H1 (cell line): ENCODE measurements at regions not wholly inside any gene's neighbourhood (a gene's known extent, or its start where the extent isn't known, plus 50 kb on each side); places are given as distances from the start of the nearest gene placed in this dataset.

ENCODE experiments used
- EGR1 ChIP-seq: IDR thresholded peaks from 2 replicates; pipeline ENCODE4 v1.6.1; 2011; ENCODE audit warnings: low read depth, low read length, borderline replicate concordance
- EP300 ChIP-seq, 2 experiments: IDR thresholded peaks; 1 replicate in 1 of 2; 2 replicates in 1 of 2; pipeline ENCODE4 v1.6.1; 2011 to 2012; ENCODE audit warnings: low read depth in 2 of 2, low read length in 2 of 2, mild to moderate bottlenecking in 2 of 2, borderline replicate concordance in 1 of 2, inconsistent platforms in 1 of 2, moderate library complexity in 1 of 2
- EZH2 ChIP-seq: fragments of 200-600 bp; sonication (generic); IDR thresholded peaks from 2 replicates; pipeline ENCODE4 v1.7.1; 2012; ENCODE audit warnings: low read depth, mild to moderate bottlenecking, moderate library complexity, low read length, inconsistent platforms; ENCODE audit not compliant: severe bottlenecking
- FOSL1 ChIP-seq: IDR thresholded peaks from 2 replicates; pipeline ENCODE4 v1.6.1; 2011; ENCODE audit warnings: mild to moderate bottlenecking, low read depth, low read length, moderate library complexity; ENCODE audit not compliant: insufficient read depth
- GTF2F1 ChIP-seq: IDR thresholded peaks from 2 replicates; pipeline ENCODE4 v1.6.1; 2012; ENCODE audit warnings: low read depth, low read length, improper control_type of control experiment, borderline replicate concordance
- JUN ChIP-seq: IDR thresholded peaks from 2 replicates; pipeline ENCODE4 v1.6.1; 2011; ENCODE audit warnings: low read depth, mild to moderate bottlenecking, improper control_type of control experiment, low read length
- POLR2A ChIP-seq, 2 experiments: IDR thresholded peaks; 1 replicate in 1 of 2; 2 replicates in 1 of 2; pipeline ENCODE4 v1.6.1; 2011; ENCODE audit warnings: low read depth in 2 of 2, low read length in 2 of 2, mild to moderate bottlenecking in 2 of 2; ENCODE audit errors: control extremely low read depth in 1 of 2
- SIN3A ChIP-seq, 2 experiments: IDR thresholded peaks in 1 of 2; conservative IDR thresholded peaks in 1 of 2; 2 replicates each; pipeline ENCODE4 v1.6.1; 2011 to 2012; ENCODE audit warnings: low read length in 2 of 2, improper control_type of control experiment in 1 of 2, low read depth in 1 of 2, mild to moderate bottlenecking in 1 of 2
- YY1 ChIP-seq: IDR thresholded peaks from 2 replicates; pipeline ENCODE4 v1.6.1; 2011; ENCODE audit warnings: low read depth, mild to moderate bottlenecking, low read length
- TF ChIP-seq, protein P1 (sequence below): IDR thresholded peaks from 2 replicates; pipeline ENCODE4 v1.6.1; 2011; ENCODE audit warnings: low read depth, mild to moderate bottlenecking, low read length; ENCODE audit not compliant: insufficient read depth
- TF ChIP-seq, protein P2 (sequence below), 3 experiments: IDR thresholded peaks; 1 replicate in 2 of 3; 2 replicates in 1 of 3; pipeline versions ENCODE4 v1.5.1 to v1.6.1; 2011; ENCODE audit warnings: low read length in 3 of 3, mild to moderate bottlenecking in 3 of 3, inconsistent platforms in 2 of 3, low read depth in 1 of 3, moderate library complexity in 1 of 3; ENCODE audit not compliant: insufficient read depth in 1 of 3; ENCODE audit errors: control extremely low read depth in 1 of 3

DNA sequence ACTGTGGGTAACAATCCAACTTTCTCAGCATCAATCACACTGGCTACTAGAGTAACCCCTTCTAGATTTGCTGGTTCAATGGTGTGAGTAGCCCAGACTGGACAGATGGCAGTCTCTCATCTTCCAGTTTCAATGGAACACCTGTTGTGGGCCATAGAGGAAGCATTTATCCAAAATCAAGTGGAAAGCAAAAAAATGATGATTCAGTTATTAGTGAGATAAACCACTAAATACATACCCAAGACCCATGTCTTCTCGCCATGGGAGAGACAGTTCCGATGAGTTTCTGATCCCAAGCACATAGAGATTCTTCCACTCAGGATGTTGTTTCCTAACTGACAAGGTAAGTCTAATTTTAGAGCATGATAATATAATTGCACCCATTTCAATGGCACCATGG lies 194.0 kb downstream of the IRS1 start:
- TF ChIP-seq, protein P1, sequence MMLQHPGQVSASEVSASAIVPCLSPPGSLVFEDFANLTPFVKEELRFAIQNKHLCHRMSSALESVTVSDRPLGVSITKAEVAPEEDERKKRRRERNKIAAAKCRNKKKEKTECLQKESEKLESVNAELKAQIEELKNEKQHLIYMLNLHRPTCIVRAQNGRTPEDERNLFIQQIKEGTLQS: no peak
- TF ChIP-seq, protein P2, sequence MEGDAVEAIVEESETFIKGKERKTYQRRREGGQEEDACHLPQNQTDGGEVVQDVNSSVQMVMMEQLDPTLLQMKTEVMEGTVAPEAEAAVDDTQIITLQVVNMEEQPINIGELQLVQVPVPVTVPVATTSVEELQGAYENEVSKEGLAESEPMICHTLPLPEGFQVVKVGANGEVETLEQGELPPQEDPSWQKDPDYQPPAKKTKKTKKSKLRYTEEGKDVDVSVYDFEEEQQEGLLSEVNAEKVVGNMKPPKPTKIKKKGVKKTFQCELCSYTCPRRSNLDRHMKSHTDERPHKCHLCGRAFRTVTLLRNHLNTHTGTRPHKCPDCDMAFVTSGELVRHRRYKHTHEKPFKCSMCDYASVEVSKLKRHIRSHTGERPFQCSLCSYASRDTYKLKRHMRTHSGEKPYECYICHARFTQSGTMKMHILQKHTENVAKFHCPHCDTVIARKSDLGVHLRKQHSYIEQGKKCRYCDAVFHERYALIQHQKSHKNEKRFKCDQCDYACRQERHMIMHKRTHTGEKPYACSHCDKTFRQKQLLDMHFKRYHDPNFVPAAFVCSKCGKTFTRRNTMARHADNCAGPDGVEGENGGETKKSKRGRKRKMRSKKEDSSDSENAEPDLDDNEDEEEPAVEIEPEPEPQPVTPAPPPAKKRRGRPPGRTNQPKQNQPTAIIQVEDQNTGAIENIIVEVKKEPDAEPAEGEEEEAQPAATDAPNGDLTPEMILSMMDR (IDR thresholded peaks at IDR 0.05; ENCODE audit: control extremely low read depth in 1 of 3, insufficient read depth in 1 of 3, low read depth in 1 of 3, low read length in 3 of 3): no peak
- no peak for TF ChIP-seq EZH2
- TF ChIP-seq EGR1: no peak
- no peak for TF ChIP-seq YY1
- no peak for TF ChIP-seq POLR2A (IDR thresholded peaks at IDR 0.05; ENCODE audit: control extremely low read depth in 1 of 2, low read depth in 2 of 2, low read length in 2 of 2)
- no peak for TF ChIP-seq SIN3A (conservative IDR thresholded peaks at IDR 0.05 in 1 of 2, IDR thresholded peaks at IDR 0.05 in 1 of 2; ENCODE audit: low read depth in 1 of 2, low read length in 2 of 2)
- TF ChIP-seq JUN: no peak
- TF ChIP-seq GTF2F1: no peak
- no peak for TF ChIP-seq EP300 (IDR thresholded peaks at IDR 0.05; ENCODE audit: borderline replicate concordance in 1 of 2, low read depth in 2 of 2, low read length in 2 of 2)
- no peak for TF ChIP-seq FOSL1
